ENCODE measurements at regions not wholly inside any gene's neighbourhood (a gene's known extent, or its start where the extent isn't known, plus 50 kb on each side); places are given as distances from the start of the nearest gene placed in this dataset.

DNA sequence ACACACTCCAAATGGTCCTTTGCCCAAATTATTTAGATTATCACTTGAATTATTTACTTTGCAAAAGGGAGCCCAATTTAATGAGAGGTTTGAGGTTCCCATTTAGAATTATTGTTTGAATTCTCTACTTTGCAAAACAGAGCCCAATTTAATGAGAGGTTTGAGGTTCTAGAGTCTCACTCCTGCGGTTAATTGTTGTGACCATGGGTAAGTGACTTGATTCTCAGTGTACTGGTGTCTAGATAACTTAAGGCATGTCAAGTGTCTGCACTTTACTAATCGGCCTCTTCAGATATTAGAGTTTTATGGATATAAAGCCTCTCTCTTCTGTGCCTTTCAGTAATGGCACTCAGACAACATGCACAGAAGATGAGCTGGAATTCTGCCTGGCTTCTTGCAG is 67.5 kb downstream of the YIPF5 start:
- no peak for DNase-seq (ENCODE audit: low spot score)
- TF ChIP-seq POLR2AphosphoS5 (IDR thresholded peaks at IDR 0.05) (no peak), POLR2A (IDR thresholded peaks at IDR 0.05) (no peak)
- TF ChIP-seq, protein P1, sequence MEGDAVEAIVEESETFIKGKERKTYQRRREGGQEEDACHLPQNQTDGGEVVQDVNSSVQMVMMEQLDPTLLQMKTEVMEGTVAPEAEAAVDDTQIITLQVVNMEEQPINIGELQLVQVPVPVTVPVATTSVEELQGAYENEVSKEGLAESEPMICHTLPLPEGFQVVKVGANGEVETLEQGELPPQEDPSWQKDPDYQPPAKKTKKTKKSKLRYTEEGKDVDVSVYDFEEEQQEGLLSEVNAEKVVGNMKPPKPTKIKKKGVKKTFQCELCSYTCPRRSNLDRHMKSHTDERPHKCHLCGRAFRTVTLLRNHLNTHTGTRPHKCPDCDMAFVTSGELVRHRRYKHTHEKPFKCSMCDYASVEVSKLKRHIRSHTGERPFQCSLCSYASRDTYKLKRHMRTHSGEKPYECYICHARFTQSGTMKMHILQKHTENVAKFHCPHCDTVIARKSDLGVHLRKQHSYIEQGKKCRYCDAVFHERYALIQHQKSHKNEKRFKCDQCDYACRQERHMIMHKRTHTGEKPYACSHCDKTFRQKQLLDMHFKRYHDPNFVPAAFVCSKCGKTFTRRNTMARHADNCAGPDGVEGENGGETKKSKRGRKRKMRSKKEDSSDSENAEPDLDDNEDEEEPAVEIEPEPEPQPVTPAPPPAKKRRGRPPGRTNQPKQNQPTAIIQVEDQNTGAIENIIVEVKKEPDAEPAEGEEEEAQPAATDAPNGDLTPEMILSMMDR (IDR thresholded peaks at IDR 0.05) = no peak
- intact Hi-C loops (cut with DNase I) = no loop called here
- H3K36me3 ChIP-seq = no peaks in the 10 kb centered on the region
- H3K27ac ChIP-seq = no peak overlapping the region
- H3K4me3 ChIP-seq = no peak overlapping the region
- H3K9me3 ChIP-seq = no peaks in the 10 kb centered on the region
- 85% methylated on average over 2 of the region's 2 CpGs for WGBS
- H3K27me3 ChIP-seq (replicated peaks; ENCODE audit: insufficient read depth) = no peaks in the 10 kb centered on the region
- H3K4me1 ChIP-seq (replicated peaks) = no peaks in the 10 kb centered on the region

DNA sequence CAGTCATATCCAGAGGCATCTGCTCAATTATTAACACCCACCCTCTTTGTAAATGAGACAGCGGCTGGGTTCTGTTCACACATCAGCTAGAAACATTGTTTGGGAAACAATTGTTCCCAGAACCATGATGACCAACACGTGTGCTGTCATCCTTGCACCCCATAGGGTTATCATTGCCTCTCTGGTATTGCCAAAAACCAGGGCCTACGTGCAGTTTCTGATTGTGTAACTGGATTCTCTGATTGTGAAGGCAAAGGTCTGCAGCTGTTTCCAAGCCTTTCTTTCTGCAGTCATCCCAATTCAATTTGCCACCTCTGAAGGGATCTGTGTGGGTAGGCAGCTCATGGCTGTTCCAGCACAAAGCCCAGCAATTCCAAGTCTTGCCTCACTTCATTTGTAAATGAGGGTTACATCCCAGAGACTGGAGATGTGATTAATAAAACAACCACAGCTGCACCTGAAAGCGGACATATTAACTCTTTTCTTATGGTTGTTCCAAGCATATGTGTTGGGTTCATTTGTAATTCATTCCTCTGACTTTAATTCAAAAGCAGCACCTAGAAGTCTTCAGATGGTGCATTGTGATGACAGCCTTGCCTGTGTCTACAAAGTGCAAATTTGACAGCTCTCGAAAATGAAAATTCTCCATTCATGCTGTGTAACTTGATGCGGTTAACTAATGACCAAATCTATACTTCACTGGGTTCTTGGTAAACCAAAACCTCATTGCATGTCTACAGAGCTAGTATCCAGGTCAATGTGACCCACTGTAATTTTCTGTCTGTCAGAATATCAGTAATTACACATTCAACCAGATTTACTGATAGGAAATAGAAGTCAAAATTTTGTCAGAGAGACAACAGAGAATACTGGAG is 66.6 kb downstream of the YIPF5 start:
- no peak overlapping the region for H3K27ac ChIP-seq
- no peaks in the 10 kb centered on the region for H3K4me1 ChIP-seq (replicated peaks)
- H3K4me3 ChIP-seq = no peak overlapping the region
- WGBS = 96% methylated on average over 6 of the region's 6 CpGs
- no peaks in the 10 kb centered on the region for H3K9me3 ChIP-seq
- H3K27me3 ChIP-seq (replicated peaks; ENCODE audit: insufficient read depth) = no peaks in the 10 kb centered on the region
- intact Hi-C loops (cut with DNase I) = no loop called here
- DNase-seq (ENCODE audit: low spot score) = no peak
- TF ChIP-seq, protein P1 (IDR thresholded peaks at IDR 0.05) = no peak
- TF ChIP-seq POLR2AphosphoS5 (IDR thresholded peaks at IDR 0.05) (no peak), POLR2A (IDR thresholded peaks at IDR 0.05) (no peak)
- H3K36me3 ChIP-seq = no peaks in the 10 kb centered on the region

DNA sequence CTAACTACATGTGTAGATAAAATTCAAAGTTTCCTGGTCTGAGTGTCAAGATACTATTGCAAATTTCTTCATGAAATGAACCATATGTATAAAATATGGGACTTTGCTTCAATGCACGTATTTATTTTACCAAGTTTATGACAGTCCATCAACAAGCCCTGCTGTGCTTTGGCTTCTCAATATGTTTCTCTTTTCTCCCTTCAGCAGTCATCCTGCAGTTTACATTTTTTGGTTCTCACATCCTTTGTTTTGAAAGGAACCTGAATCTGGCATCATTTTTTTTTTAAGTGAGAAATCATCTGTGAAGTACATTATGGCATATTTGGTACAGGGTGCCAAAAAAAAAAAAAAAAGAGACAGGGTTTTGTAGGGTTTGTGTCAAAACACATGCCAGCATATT is 65.1 kb downstream of the YIPF5 start:
- DNase-seq (ENCODE audit: low spot score) = no peak
- H3K4me3 ChIP-seq = no peak overlapping the region
- H3K36me3 ChIP-seq = no peaks in the 10 kb centered on the region
- intact Hi-C loops (cut with DNase I) = no loop called here
- H3K27ac ChIP-seq = no peak overlapping the region
- H3K4me1 ChIP-seq (replicated peaks) = no peaks in the 10 kb centered on the region
- 85% methylated on average over 1 of the region's 1 CpG for WGBS
- TF ChIP-seq POLR2A (IDR thresholded peaks at IDR 0.05) (no peak), POLR2AphosphoS5 (IDR thresholded peaks at IDR 0.05) (no peak)
- TF ChIP-seq, protein P1 (IDR thresholded peaks at IDR 0.05) = no peak
- H3K9me3 ChIP-seq = no peaks in the 10 kb centered on the region
- no peaks in the 10 kb centered on the region for H3K27me3 ChIP-seq (replicated peaks; ENCODE audit: insufficient read depth)

DNA sequence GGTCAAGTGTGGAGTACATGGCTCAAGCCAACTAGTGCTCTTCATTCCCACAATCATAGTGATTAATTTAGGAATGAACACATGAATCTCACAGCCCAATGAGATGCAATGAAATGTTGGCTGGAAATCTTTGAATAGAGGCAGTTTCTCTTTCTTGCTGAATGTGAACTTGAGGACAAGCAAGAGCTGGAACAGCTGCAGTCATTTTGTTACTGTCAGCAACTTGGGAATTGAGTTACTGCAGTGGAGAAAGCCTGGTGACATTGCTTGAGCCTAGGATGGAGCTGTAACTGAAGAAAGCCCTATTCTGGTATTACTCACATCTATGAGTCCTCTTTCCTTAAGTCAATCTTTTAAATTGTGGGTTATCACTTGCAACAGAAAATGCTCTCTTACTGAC is 62.3 kb downstream of the YIPF5 start:
- H3K4me1 ChIP-seq (replicated peaks) = no peaks in the 10 kb centered on the region
- no peaks in the 10 kb centered on the region for H3K9me3 ChIP-seq
- TF ChIP-seq POLR2A (IDR thresholded peaks at IDR 0.05) (no peak), POLR2AphosphoS5 (IDR thresholded peaks at IDR 0.05) (no peak)
- TF ChIP-seq, protein P1 (IDR thresholded peaks at IDR 0.05) = no peak
- intact Hi-C loops (cut with DNase I) = no loop called here
- no peak for DNase-seq (ENCODE audit: low spot score)
- no peak overlapping the region for H3K27ac ChIP-seq
- H3K27me3 ChIP-seq (replicated peaks; ENCODE audit: insufficient read depth) = no peaks in the 10 kb centered on the region
- H3K36me3 ChIP-seq = no peaks in the 10 kb centered on the region
- H3K4me3 ChIP-seq = no peak overlapping the region

Data from prostate gland (tissue), 2 donors.